ENCODE measurements at regions not wholly inside any gene's neighbourhood (a gene's known extent, or its start where the extent isn't known, plus 50 kb on each side); places are given as distances from the start of the nearest gene placed in this dataset.
A peak's percentile ranks its signal among the peaks of the same experiment; 100 is the strongest.

DNA sequence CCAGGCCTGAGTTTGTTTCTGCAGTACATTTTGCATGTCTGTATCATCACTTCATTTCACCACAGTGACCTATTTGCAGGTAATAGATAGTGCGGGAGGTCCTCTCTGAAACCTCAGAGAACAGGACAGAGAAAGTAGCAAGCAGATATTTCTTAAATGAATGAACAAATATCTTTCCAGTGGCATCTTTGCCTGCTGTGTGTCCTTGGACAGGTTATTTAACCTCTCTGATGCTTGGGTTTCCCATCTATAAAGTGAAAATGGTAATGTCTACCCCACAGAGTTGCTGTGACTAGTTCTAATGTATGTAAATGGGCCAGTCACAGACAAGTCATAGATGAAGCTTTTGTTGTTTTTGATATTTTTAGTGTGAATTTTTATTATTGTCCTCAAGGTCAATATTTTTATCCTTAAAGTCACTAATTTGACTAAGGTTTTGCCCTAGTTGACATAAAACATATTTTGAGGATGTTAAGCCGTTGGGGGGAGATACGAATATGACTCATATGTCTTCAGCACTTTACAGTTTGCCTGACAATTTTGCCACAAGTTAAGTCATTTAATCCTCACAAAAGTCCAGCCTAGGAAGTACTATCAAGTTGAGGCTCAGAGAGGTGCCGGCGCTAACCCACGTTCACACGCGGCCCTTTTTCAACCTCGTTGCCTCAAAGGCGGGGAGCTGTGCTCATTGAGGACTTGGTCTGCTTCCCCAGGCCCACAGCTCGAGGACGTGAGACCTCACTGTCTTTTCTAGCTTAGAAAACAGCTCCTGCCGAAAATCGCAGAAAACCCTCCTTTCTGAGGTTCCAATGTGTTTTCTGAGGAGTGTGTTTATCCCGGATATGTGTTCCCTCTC is 126.7 kb upstream of the STX18 start (continued):
- TF ChIP-seq, protein P1, sequence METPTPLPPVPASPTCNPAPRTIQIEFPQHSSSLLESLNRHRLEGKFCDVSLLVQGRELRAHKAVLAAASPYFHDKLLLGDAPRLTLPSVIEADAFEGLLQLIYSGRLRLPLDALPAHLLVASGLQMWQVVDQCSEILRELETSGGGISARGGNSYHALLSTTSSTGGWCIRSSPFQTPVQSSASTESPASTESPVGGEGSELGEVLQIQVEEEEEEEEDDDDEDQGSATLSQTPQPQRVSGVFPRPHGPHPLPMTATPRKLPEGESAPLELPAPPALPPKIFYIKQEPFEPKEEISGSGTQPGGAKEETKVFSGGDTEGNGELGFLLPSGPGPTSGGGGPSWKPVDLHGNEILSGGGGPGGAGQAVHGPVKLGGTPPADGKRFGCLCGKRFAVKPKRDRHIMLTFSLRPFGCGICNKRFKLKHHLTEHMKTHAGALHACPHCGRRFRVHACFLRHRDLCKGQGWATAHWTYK (CRISPR knock-in tag; IDR thresholded peaks at IDR 0.05), result no peak
- TF ChIP-seq HNRNPL (IDR thresholded peaks at IDR 0.05; ENCODE audit: low read depth, low read length), result no peak
- TF ChIP-seq E2F3 (CRISPR knock-in tag; IDR thresholded peaks at IDR 0.05), result no peak
- TF ChIP-seq ZNF24 (IDR thresholded peaks at IDR 0.05), result no peak
- TF ChIP-seq, protein P2, sequence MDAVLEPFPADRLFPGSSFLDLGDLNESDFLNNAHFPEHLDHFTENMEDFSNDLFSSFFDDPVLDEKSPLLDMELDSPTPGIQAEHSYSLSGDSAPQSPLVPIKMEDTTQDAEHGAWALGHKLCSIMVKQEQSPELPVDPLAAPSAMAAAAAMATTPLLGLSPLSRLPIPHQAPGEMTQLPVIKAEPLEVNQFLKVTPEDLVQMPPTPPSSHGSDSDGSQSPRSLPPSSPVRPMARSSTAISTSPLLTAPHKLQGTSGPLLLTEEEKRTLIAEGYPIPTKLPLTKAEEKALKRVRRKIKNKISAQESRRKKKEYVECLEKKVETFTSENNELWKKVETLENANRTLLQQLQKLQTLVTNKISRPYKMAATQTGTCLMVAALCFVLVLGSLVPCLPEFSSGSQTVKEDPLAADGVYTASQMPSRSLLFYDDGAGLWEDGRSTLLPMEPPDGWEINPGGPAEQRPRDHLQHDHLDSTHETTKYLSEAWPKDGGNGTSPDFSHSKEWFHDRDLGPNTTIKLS (IDR thresholded peaks at IDR 0.05; ENCODE audit: borderline replicate concordance, low read depth), result no peak
- TF ChIP-seq, protein P3, sequence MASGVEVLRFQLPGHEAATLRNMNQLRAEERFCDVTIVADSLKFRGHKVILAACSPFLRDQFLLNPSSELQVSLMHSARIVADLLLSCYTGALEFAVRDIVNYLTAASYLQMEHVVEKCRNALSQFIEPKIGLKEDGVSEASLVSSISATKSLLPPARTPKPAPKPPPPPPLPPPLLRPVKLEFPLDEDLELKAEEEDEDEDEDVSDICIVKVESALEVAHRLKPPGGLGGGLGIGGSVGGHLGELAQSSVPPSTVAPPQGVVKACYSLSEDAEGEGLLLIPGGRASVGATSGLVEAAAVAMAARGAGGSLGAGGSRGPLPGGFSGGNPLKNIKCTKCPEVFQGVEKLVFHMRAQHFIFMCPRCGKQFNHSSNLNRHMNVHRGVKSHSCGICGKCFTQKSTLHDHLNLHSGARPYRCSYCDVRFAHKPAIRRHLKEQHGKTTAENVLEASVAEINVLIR (CRISPR knock-in tag; IDR thresholded peaks at IDR 0.05), result no peak
- no peak for TF ChIP-seq HNRNPK (IDR thresholded peaks at IDR 0.05; ENCODE audit: low read depth, low read length, poor library complexity, severe bottlenecking)
- TF ChIP-seq GABPB1 (CRISPR knock-in tag; IDR thresholded peaks at IDR 0.05), result no peak
- TF ChIP-seq SMARCA5 (IDR thresholded peaks at IDR 0.05), result peak; percentile 61; the same call in 1 of the 2 replicates
- TF ChIP-seq KDM1A (IDR thresholded peaks at IDR 0.05), result 0 out of 4 replicates have a peak, but pooled peaks of 1 of the 2 experiments have one; percentile 38
- TF ChIP-seq, protein P4, sequence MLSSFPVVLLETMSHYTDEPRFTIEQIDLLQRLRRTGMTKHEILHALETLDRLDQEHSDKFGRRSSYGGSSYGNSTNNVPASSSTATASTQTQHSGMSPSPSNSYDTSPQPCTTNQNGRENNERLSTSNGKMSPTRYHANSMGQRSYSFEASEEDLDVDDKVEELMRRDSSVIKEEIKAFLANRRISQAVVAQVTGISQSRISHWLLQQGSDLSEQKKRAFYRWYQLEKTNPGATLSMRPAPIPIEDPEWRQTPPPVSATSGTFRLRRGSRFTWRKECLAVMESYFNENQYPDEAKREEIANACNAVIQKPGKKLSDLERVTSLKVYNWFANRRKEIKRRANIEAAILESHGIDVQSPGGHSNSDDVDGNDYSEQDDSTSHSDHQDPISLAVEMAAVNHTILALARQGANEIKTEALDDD (IDR thresholded peaks at IDR 0.05), result 0 out of 2 replicates have a peak, but pooled peaks have one; percentile 19
- TF ChIP-seq JUND (IDR thresholded peaks at IDR 0.05; ENCODE audit: borderline replicate concordance, low read depth, low read length), result peak; percentile 48; the same call in 1 of the 2 replicates
- peak; percentile 49; the same call in 2 of the 3 replicates for TF ChIP-seq JUND (tag; IDR thresholded peaks at IDR 0.05; ENCODE audit: borderline replicate concordance, low read depth, low read length)
- no peak for TF ChIP-seq GTF2F1 (IDR thresholded peaks at IDR 0.05; ENCODE audit: low read depth, low read length)

Data from K562 (cell line).